Sigmoid colon (tissue), 4 donors: ENCODE measurements at regions not wholly inside any gene's neighbourhood (a gene's known extent, or its start where the extent isn't known, plus 50 kb on each side); places are given as distances from the start of the nearest gene placed in this dataset.

Experiments used
- CTCF ChIP-seq, 4 experiments: fragments of 450-650 bp in 3 of 4; fragments of 200-600 bp in 1 of 4; IDR thresholded peaks; one replicate each; pipeline ENCODE4 v1.5.1; 2016 to 2019; ENCODE audit warnings: antibody characterized with exemption in 4 of 4, mild to moderate bottlenecking in 3 of 4, moderate library complexity in 2 of 4
- EP300 ChIP-seq, 4 donors: sonication (generic); formaldehyde crosslinking; IDR thresholded peaks; one replicate each; pipeline ENCODE4 v1.6.1; 2017; ENCODE audit warnings: antibody characterized with exemption in 4 of 4
- POLR2A ChIP-seq, 2 donors: fragments of 450-650 bp; IDR thresholded peaks; one replicate each; pipeline ENCODE4 v1.6.1; 2016; ENCODE audit warnings: antibody characterized with exemption in 2 of 2, mild to moderate bottlenecking in 2 of 2, moderate library complexity in 2 of 2

GRCh38 chr9:20043461-20043860 is 254.6 kb upstream of the SLC24A2 start:
- TF ChIP-seq EP300 (IDR thresholded peaks at IDR 0.05) (no peak), POLR2A (IDR thresholded peaks at IDR 0.05) (no peak), CTCF (IDR thresholded peaks at IDR 0.05) (no peak)
